C4-2B (cell line): ENCODE measurements at regions not wholly inside any gene's neighbourhood (a gene's known extent, or its start where the extent isn't known, plus 50 kb on each side); places are given as distances from the start of the nearest gene placed in this dataset.
A peak's percentile ranks its signal among the peaks of the same experiment; 100 is the strongest.

Source experiments
- H3K27ac ChIP-seq: fragments of 450-650 bp; 2 replicates; pipeline ENCODE4 v1.5.1; 2017
- CTCF ChIP-seq: fragments of 450-650 bp; conservative IDR thresholded peaks from 2 replicates; pipeline ENCODE4 v1.5.1; 2017; ENCODE audit warnings: mild to moderate bottlenecking
- ZFX ChIP-seq: fragments of 450-650 bp; IDR thresholded peaks from 2 replicates; pipeline ENCODE4 v1.6.1; 2017

GRCh38 chr9:89919171-89919681, 314.4 kb downstream of the GADD45G start:
- H3K27ac ChIP-seq = peak overlapping the region; percentile 22; the same call in 1 of the 2 replicates
- TF ChIP-seq ZFX (no peak), CTCF (peak; percentile 57)

- H3K27ac ChIP-seq = no peak overlapping the region
- no peak for TF ChIP-seq ZFX
- TF ChIP-seq CTCF = no peak
Measured at GRCh38 chr9:89920131-89920530, 315.3 kb downstream of the GADD45G start.

DNA sequence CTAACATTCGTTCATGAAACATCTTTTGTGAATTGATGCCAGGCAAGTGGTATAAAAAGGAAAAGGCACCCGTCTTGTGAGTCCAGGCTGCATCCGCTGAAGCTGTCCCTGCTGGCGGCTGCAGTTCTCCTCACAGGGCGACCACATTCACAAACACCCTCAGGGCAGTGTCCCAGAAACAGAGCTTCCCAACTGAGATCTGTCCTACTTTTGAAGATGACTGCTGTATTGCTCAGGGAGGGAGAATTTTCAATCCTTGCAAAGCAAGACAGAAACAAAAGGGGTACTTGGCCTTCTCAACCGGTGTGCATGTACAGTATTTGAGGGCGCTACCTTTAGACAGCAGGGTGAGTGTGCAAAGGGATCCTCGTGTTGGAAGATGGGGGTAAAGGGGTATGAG, 316.1 kb downstream of the GADD45G start:
- TF ChIP-seq CTCF = no peak
- no peak for TF ChIP-seq ZFX
- H3K27ac ChIP-seq = no peak overlapping the region

GRCh38 chr9:89922099-89922498, 317.3 kb downstream of the GADD45G start:
- TF ChIP-seq ZFX = no peak
- no peak for TF ChIP-seq CTCF
- H3K27ac ChIP-seq = no peak overlapping the region

DNA sequence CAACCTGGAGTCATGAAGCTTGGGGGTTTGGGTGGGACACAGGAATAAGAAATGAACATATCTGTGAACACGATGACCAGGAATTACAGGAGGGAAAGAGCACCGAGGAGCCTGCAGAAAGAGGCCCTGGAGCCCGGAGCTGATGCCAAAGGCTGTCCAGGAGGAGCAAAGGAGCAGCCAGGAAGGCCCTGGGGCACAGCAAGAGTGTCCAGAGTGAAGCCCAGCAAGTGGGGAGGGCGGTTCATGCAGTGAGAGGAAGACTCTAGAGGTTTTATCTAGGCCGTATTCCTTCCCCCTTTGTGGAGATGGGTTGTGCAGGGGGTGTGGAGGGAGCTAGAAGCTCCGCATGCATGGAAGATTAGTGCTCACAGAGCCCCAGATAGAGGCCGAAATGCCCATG, 318.4 kb downstream of the GADD45G start:
- no peak overlapping the region; the same call in 1 of the 2 replicates for H3K27ac ChIP-seq
- TF ChIP-seq ZFX (no peak), CTCF (no peak)

- TF ChIP-seq CTCF (no peak), ZFX (no peak)
- no peak overlapping the region; the same call in 1 of the 2 replicates for H3K27ac ChIP-seq
Measured at GRCh38 chr9:89923961-89924504, 319.2 kb downstream of the GADD45G start.

DNA sequence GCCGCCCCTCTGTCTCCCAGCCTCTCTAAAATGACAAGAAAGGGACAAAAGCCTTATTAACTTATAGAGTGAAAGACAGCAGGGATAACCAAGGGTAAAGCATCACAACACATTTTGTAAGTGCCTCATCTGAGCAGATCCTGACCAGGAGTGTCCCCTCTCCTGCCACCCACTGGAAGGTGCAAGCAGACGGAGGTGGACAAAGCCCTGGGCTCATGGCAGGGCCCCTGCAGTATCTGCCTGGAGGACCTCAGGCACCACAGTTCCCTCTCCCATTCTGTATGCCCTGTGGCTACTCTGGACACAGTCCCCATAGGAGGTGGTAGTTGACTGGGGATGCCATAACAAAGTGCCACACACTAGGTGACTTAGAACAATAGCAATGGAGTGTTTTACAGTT, 319.8 kb downstream of the GADD45G start:
- TF ChIP-seq CTCF (no peak), ZFX (no peak)
- peak overlapping the region; percentile 9; the same call in 1 of the 2 replicates for H3K27ac ChIP-seq
